ENCODE measurements at regions not wholly inside any gene's neighbourhood (a gene's known extent, or its start where the extent isn't known, plus 50 kb on each side); places are given as distances from the start of the nearest gene placed in this dataset.

DNA sequence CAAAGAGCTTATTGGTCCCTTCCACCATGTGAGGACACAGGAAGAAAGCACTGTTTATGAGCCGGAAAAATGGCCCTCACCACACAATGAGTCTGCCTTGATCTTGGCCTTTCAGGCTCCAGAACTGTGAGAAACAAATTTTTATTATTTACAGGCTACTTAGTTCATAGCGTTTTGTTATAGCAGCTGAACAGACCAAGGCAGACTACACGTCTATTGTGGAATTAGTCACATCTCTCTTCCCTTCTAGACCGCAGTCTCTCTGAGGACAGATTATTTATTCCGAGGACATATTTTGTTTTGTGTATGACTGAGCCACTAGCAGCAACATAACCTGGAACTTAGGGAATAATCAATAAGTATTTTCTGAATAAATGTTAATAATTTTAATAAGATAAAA, 125.5 kb downstream of the ASB1 start:
- intact Hi-C loops (cut with DNase I): no loop called here
- Histone ChIP-seq H3K9me3 (peaks cover 0 to 26% (median 12%) of the 10 kb centered on the region in 3 donors), H3K27ac (no peak overlapping the region), H3K4me1 (no peaks in the 10 kb centered on the region), H3K36me3 (no peaks in the 10 kb centered on the region), H3K4me3 (no peak overlapping the region), H3K27me3 (peaks cover 0 to 10% (median 0%) of the 10 kb centered on the region in 4 donors)
- no peak for TF ChIP-seq POLR2A (IDR thresholded peaks at IDR 0.05)
- TF ChIP-seq, protein P1, sequence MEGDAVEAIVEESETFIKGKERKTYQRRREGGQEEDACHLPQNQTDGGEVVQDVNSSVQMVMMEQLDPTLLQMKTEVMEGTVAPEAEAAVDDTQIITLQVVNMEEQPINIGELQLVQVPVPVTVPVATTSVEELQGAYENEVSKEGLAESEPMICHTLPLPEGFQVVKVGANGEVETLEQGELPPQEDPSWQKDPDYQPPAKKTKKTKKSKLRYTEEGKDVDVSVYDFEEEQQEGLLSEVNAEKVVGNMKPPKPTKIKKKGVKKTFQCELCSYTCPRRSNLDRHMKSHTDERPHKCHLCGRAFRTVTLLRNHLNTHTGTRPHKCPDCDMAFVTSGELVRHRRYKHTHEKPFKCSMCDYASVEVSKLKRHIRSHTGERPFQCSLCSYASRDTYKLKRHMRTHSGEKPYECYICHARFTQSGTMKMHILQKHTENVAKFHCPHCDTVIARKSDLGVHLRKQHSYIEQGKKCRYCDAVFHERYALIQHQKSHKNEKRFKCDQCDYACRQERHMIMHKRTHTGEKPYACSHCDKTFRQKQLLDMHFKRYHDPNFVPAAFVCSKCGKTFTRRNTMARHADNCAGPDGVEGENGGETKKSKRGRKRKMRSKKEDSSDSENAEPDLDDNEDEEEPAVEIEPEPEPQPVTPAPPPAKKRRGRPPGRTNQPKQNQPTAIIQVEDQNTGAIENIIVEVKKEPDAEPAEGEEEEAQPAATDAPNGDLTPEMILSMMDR (IDR thresholded peaks at IDR 0.05): no peak
- WGBS, 2 donors: 82 to 93% methylated on average over 5 of the region's 5 CpGs
- DNase-seq: no peak

DNA sequence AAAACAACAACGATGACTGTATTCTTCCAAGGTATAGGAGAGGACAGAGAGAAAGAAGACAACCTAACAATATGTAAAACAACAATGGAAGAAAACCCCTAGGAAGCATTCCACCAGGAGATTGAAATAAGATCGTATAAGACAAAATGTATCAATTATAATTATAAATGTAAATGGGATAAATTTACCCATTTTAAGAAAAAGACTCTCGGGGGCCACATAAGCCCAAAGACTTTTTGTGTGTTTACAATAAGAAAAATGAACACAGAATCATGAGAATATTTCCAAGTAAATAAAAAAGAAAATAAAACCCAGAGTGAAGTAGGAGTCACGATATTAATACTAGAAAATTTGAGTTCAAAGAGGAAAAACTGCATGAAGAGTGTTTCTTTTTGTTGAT, 126.4 kb downstream of the ASB1 start:
- no peak for TF ChIP-seq POLR2A (IDR thresholded peaks at IDR 0.05)
- TF ChIP-seq, protein P1 (IDR thresholded peaks at IDR 0.05): no peak
- Histone ChIP-seq H3K4me1 (no peaks in the 10 kb centered on the region), H3K27ac (no peak overlapping the region), H3K27me3 (peaks cover 0 to under 1% (median 0%) of the 10 kb centered on the region in 4 donors), H3K9me3 (peaks cover 0 to 26% (median 12%) of the 10 kb centered on the region in 3 donors), H3K36me3 (no peaks in the 10 kb centered on the region), H3K4me3 (no peak overlapping the region)
- WGBS, 2 donors: 86 to 88% methylated on average over 4 of the region's 4 CpGs
- intact Hi-C loops (cut with DNase I): no loop called here
- DNase-seq: no peak

DNA sequence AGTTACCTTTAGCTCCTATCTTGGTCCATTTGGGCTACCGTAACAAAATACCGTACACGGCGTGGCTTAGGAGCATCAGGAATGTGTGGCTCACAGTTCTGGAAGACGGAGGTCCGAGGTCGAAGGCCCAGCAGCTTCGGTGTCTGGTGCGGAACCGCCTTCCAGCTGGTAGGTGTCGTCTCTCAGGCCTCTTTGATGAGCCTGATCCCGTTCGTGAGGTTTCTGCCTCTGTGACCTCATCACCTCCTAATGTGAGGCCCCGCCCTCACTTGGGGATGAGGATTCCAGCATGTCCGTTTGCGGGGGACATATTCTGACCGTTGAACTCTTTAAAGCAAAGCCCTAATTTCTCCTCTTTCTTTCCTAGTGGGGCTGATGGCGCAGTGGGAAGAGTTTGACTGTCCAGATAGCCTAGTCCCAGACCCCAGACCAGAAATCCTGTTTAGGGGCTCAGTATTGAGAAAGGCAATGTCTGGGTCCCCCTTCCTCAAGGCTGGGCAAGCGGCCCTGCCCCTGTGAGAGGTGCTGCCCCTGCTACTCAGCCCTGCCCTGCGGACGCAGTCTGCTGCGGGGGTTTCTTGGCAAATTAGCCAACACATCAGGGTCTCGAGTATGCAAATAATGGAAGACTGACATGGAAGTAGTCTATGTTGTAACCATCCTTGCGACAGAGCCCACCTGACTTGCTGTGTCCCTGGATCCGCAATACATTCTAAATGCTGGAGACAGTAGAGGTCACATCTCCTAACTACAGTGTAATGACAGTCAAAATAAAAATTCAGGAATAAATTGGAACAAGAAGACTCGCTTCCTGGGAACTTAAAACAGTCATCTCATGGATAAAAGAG, 128.0 kb downstream of the ASB1 start:
- Histone ChIP-seq H3K4me3 (no peak overlapping the region), H3K36me3 (no peaks in the 10 kb centered on the region), H3K9me3 (peaks cover 0 to 26% (median 12%) of the 10 kb centered on the region in 3 donors), H3K27me3 (no peaks in the 10 kb centered on the region), H3K27ac (no peak overlapping the region), H3K4me1 (no peaks in the 10 kb centered on the region)
- 52 to 68% methylated on average over 11 to 21 of the region's 26 CpGs for WGBS, 2 donors
- TF ChIP-seq, protein P1 (IDR thresholded peaks at IDR 0.05): no peak
- TF ChIP-seq POLR2A (IDR thresholded peaks at IDR 0.05): no peak
- no peak for DNase-seq
- intact Hi-C loops (cut with DNase I): no loop called here

DNA sequence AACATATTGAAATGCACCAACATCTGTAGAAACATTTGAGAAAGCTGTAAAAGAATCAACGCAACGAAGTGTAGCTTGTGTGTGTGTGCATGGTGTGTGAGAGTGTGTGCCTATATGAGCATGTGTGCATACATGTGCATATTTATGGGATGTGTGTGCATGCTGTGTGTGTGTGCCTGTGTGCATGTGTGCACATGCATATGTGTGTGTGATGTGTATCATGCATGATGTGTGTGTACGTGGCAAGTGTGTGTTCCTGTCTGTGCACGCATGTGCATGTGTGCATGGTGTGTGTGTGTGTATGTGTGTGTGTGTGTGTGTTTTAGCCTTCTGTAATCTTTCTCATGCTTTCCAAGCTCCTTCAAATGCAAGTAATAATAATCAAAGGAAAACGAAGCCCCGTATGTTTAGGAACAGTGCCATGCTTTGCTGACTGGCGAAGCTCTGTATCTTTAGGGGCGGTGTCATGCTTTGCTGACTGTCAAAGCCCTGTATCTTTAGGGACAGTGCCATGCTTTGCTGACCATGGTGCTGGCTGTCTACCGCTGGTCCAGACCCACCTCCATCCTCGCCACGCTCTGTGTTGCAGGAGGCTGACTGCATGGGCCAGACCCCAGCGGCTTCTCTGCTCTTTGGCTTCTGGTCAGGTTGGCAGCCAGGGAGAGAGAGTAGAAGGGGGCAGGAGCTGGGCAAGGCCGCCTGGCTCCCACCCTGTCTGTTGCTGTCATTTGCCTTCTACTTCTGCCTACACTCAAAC, 129.2 kb downstream of the ASB1 start:
- WGBS, 2 donors: 80 to 84% methylated on average over 9 to 12 of the region's 13 CpGs

More for the DNA sequence above, 129.2 kb downstream of the ASB1 start:
- DNase-seq: no peak
- Histone ChIP-seq H3K27ac (no peak overlapping the region), H3K4me3 (no peak overlapping the region), H3K27me3 (no peaks in the 10 kb centered on the region), H3K36me3 (no peaks in the 10 kb centered on the region), H3K4me1 (no peaks in the 10 kb centered on the region), H3K9me3 (peaks cover 0 to 26% (median 12%) of the 10 kb centered on the region in 3 donors)
- intact Hi-C loops (cut with DNase I): no loop called here
- TF ChIP-seq, protein P1 (IDR thresholded peaks at IDR 0.05): no peak
- no peak for TF ChIP-seq POLR2A (IDR thresholded peaks at IDR 0.05)
